ENCODE measurements at regions not wholly inside any gene's neighbourhood (a gene's known extent, or its start where the extent isn't known, plus 50 kb on each side); places are given as distances from the start of the nearest gene placed in this dataset.

GRCh38 chr1:55575571-55576279 lies 360.6 kb upstream of the USP24 start:
- no peak for TF ChIP-seq CTCF (IDR thresholded peaks at IDR 0.05)
- TF ChIP-seq ZFX (IDR thresholded peaks at IDR 0.05; ENCODE audit: borderline replicate concordance) = no peak

All from 22Rv1 (cell line).